H1 (cell line): ENCODE measurements at regions not wholly inside any gene's neighbourhood (a gene's known extent, or its start where the extent isn't known, plus 50 kb on each side); places are given as distances from the start of the nearest gene placed in this dataset.

Experiments used
- CTCF ChIP-seq, 3 experiments: IDR thresholded peaks; 1 replicate in 2 of 3; 2 replicates in 1 of 3; pipeline versions ENCODE4 v1.5.1 to v1.6.1; 2011; ENCODE audit warnings: low read length in 3 of 3, mild to moderate bottlenecking in 3 of 3, inconsistent platforms in 2 of 3, low read depth in 1 of 3, moderate library complexity in 1 of 3; ENCODE audit not compliant: insufficient read depth in 1 of 3; ENCODE audit errors: control extremely low read depth in 1 of 3
- EGR1 ChIP-seq: IDR thresholded peaks from 2 replicates; pipeline ENCODE4 v1.6.1; 2011; ENCODE audit warnings: low read depth, low read length, borderline replicate concordance
- KDM5A ChIP-seq: fragments of 200-600 bp; IDR thresholded peaks from 2 replicates; pipeline ENCODE4 v1.7.1; 2012; ENCODE audit warnings: mild to moderate bottlenecking, low read length, inconsistent platforms, mixed read lengths
- POLR2AphosphoS5 ChIP-seq: IDR thresholded peaks from 2 replicates; pipeline ENCODE4 v1.6.1; 2011; ENCODE audit warnings: low read depth, low read length
- RFX5 ChIP-seq: IDR thresholded peaks from 2 replicates; pipeline ENCODE4 v1.6.1; 2011; ENCODE audit warnings: low read depth, low read length, improper control_type of control experiment, borderline replicate concordance

- TF ChIP-seq POLR2AphosphoS5 (no peak), CTCF (IDR thresholded peaks at IDR 0.05; ENCODE audit: control extremely low read depth in 1 of 3, insufficient read depth in 1 of 3, low read depth in 1 of 3, low read length in 3 of 3) (no peak), RFX5 (no peak), EGR1 (no peak), KDM5A (no peak)
Observed at GRCh38 chr20:56708991-56709390, 79.9 kb downstream of the TFAP2C start.
